SK-N-SH (cell line): ENCODE measurements at regions not wholly inside any gene's neighbourhood (a gene's known extent, or its start where the extent isn't known, plus 50 kb on each side); places are given as distances from the start of the nearest gene placed in this dataset.

ENCODE experiments used
- CTCF ChIA-PET: fragments of 300-600, 350-600 bp; formaldehyde crosslinking; extraction: SDS; loops from one replicate; lab custom pipeline; 2021; lab: Yijun Ruan, JAX
- POLR2A ChIA-PET: fragments of 350-600 bp; sonication (Branson Sonifier 250); formaldehyde crosslinking; extraction: SDS; loops from one replicate; lab custom pipeline; 2020; ENCODE audit warnings: antibody characterized with exemption, inconsistent platforms; lab: Yijun Ruan, JAX
- DNase-seq: peaks from one replicate; pipeline ENCODE4 v3.0.0; 2012
- H2AFZ ChIP-seq: fragments of 200-600 bp; sonication (generic); 2 replicates; pipeline ENCODE4 v1.8.1; 2016; ENCODE audit warnings: antibody characterized with exemption, mild to moderate bottlenecking, low read depth
- H3F3A ChIP-seq: fragments of 200-600 bp; sonication (generic); replicated peaks from 2 replicates; pipeline ENCODE3; 2016; ENCODE audit warnings: antibody characterized with exemption, mild to moderate bottlenecking; ENCODE audit not compliant: insufficient read depth
- H3K27ac ChIP-seq, 2 experiments: fragments of 200-500 bp in 1 of 2; fragments of 200-600 bp in 1 of 2; sonication (Bioruptor generic) in 1 of 2; sonication (generic), shearing (Covaris generic) in 1 of 2; 2 replicates each; pipeline versions ENCODE4 v1.5.1 to v1.6.1; 2014 to 2016; ENCODE audit warnings: low read depth in 2 of 2, inconsistent platforms in 1 of 2, low read length in 1 of 2, mild to moderate bottlenecking in 1 of 2, mixed read lengths in 1 of 2
- H3K27me3 ChIP-seq: fragments of 200-600 bp; sonication (generic), shearing (Covaris generic); 2 replicates; pipeline ENCODE4 v1.6.1; 2016; ENCODE audit warnings: mixed run types; ENCODE audit not compliant: insufficient read depth
- H3K36me3 ChIP-seq, 2 experiments: fragments of 200-500 bp in 1 of 2; fragments of 200-600 bp in 1 of 2; sonication (Bioruptor generic) in 1 of 2; sonication (generic) in 1 of 2; replicated peaks in 1 of 2; 2 replicates each; pipeline versions ENCODE3 to v1.5.1; 2014 to 2016; ENCODE audit warnings: low read length in 1 of 2, mild to moderate bottlenecking in 1 of 2; ENCODE audit not compliant: insufficient read depth in 2 of 2, control insufficient read depth in 1 of 2
- H3K4me1 ChIP-seq, 2 experiments: fragments of 200-500 bp in 1 of 2; fragments of 200-600 bp in 1 of 2; sonication (Bioruptor generic) in 1 of 2; sonication (generic), shearing (Covaris generic) in 1 of 2; 2 replicates each; pipeline versions ENCODE4 v1.5.1 to v1.6.1; 2014 to 2016; ENCODE audit warnings: low read depth in 1 of 2, low read length in 1 of 2, mixed run types in 1 of 2; ENCODE audit not compliant: insufficient read depth in 2 of 2, control insufficient read depth in 1 of 2
- H3K4me2 ChIP-seq: fragments of 200-600 bp; sonication (generic), shearing (Covaris generic); 2 replicates; pipeline ENCODE4 v1.6.1; 2017; ENCODE audit warnings: mixed run types
- H3K4me3 ChIP-seq, 2 experiments: fragments of 200-500 bp in 1 of 2; fragments of 200-600 bp in 1 of 2; sonication (Bioruptor generic) in 1 of 2; sonication (generic), shearing (Covaris generic) in 1 of 2; 2 replicates each; pipeline versions ENCODE4 v1.5.1 to v1.8.1; 2014 to 2016; ENCODE audit warnings: low read depth in 2 of 2, inconsistent platforms in 1 of 2, low read length in 1 of 2, mild to moderate bottlenecking in 1 of 2, mixed read lengths in 1 of 2, moderate library complexity in 1 of 2
- H3K79me2 ChIP-seq: fragments of 200-600 bp; sonication (generic); 2 replicates; pipeline ENCODE4 v1.8.1; 2017; ENCODE audit warnings: mild to moderate bottlenecking; ENCODE audit not compliant: insufficient read depth
- H3K9ac ChIP-seq: fragments of 200-600 bp; sonication (generic); 2 replicates; pipeline ENCODE4 v1.6.1; 2017; ENCODE audit warnings: mixed run types
- H3K9me2 ChIP-seq: fragments of 200-600 bp; sonication (generic); 2 replicates; pipeline ENCODE4 v1.6.1; 2017; ENCODE audit warnings: mixed run types
- H3K9me3 ChIP-seq: fragments of 200-600 bp; sonication (generic); 2 replicates; pipeline ENCODE4 v1.6.1; 2017; ENCODE audit warnings: mixed run types, mild to moderate bottlenecking, moderate library complexity
- H4K20me1 ChIP-seq: fragments of 200-600 bp; sonication (generic); 2 replicates; pipeline ENCODE4 v1.6.1; 2017; ENCODE audit warnings: mild to moderate bottlenecking, mixed run types; ENCODE audit not compliant: insufficient read depth
- CHD2 ChIP-seq: fragments of 150-350 bp; IDR thresholded peaks from 2 replicates; pipeline ENCODE4 v1.6.1; 2018; ENCODE audit warnings: low read length; ENCODE audit not compliant: partially characterized antibody
- CTCF ChIP-seq: fragments of 200-600 bp; sonication (generic); IDR thresholded peaks from 2 replicates; pipeline ENCODE4 v1.6.1; 2017; ENCODE audit warnings: antibody characterized with exemption, mild to moderate bottlenecking, moderate library complexity
- ELF1 ChIP-seq: IDR thresholded peaks from 2 replicates; pipeline ENCODE4 v1.4.0; 2012
- IRF3 ChIP-seq: fragments of 150-350 bp; IDR thresholded peaks from 2 replicates; pipeline ENCODE4 v1.6.1; 2016; ENCODE audit warnings: mild to moderate bottlenecking, low read depth, low read length
- RFX5 ChIP-seq: IDR thresholded peaks from 2 replicates; pipeline ENCODE4 v1.6.1; 2012; ENCODE audit warnings: mild to moderate bottlenecking, improper control_type of control experiment, low read length
- SIN3A ChIP-seq: IDR thresholded peaks from 2 replicates; pipeline ENCODE4 v1.6.1; 2012; ENCODE audit warnings: low read depth, mild to moderate bottlenecking, low read length, moderate library complexity, borderline replicate concordance
- SMC3 ChIP-seq: IDR thresholded peaks from 2 replicates; pipeline ENCODE4 v1.6.1; 2012; ENCODE audit warnings: low read depth, low read length, improper control_type of control experiment
- TAF1 ChIP-seq: IDR thresholded peaks from 2 replicates; pipeline ENCODE4 v1.6.1; 2012; ENCODE audit warnings: low read depth, mild to moderate bottlenecking, low read length, moderate library complexity, borderline replicate concordance
- ZBTB33 ChIP-seq: IDR thresholded peaks from 2 replicates; pipeline ENCODE4 v1.4.0; 2012; ENCODE audit warnings: low read depth, borderline replicate concordance
- WGBS: methylation state at CpG from one replicate; pipeline ENCODE4 v1.1.6; 2017; ENCODE audit warnings: low lambda C conversion rate; 5-methylcytosine and 5-hydroxymethylcytosine counted together
- TF ChIP-seq, protein P1 (sequence below): IDR thresholded peaks from 2 replicates; pipeline ENCODE4 v1.4.0; 2012; ENCODE audit warnings: low read depth, borderline replicate concordance
- TF ChIP-seq, protein P2 (sequence below): IDR thresholded peaks from 2 replicates; pipeline ENCODE4 v1.4.0; 2012; ENCODE audit warnings: low read depth

- ChIA-PET POLR2A (interaction anchor here (0.6 kb wide), 1 partner anchor 557 kb away, joined by 3 read pairs; no protein-coding TSS in a partner anchor), CTCF (interaction anchor here (1.2 kb wide), 1 partner anchor 44 kb away, joined by 4 read pairs; no protein-coding TSS in a partner anchor)
- WGBS = 34% methylated on average over 2 of the region's 2 CpGs
- H2AFZ ChIP-seq = no peak overlapping the region
- no peaks in the 10 kb centered on the region for H3F3A ChIP-seq
- no peaks in the 10 kb centered on the region for H3K79me2 ChIP-seq
- no peaks in the 10 kb centered on the region for H3K9me3 ChIP-seq
- no peak overlapping the region for H3K4me3 ChIP-seq
- no peak overlapping the region for H3K9ac ChIP-seq
- no peak for TF ChIP-seq ZBTB33
- no peak for TF ChIP-seq IRF3
- no peak for TF ChIP-seq CHD2
- no peaks in the 10 kb centered on the region for H3K27me3 ChIP-seq
- no peaks in the 10 kb centered on the region for H4K20me1 ChIP-seq
- H3K36me3 ChIP-seq = no peaks in the 10 kb centered on the region
- DNase-seq = no peak
- H3K9me2 ChIP-seq = no peaks in the 10 kb centered on the region
- H3K27ac ChIP-seq = no peak overlapping the region
- no peaks in the 10 kb centered on the region for H3K4me1 ChIP-seq
- H3K4me2 ChIP-seq = no peak overlapping the region
Measured at GRCh38 chr6:100988391-100988984, 107.4 kb upstream of the ASCC3 start.

DNA sequence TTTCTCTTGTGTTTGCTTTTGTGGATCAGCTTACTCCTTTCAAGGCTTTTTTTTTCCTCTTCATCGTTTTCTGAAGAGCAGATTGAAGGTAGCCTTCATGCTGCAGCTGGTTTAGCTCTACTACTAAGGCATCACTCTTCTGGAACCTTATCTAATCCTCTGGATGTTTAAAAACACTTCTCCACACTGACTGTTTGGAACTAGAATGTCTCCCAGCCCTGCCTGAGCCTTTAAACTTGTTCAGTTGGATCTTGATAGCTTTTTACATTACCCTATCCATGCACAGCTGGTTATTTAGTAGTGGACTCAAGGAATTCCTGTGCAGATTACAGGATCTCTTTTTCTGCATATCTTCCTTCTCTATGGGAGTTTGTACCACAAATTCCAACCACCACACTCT lies 108.9 kb upstream of the ASCC3 start:
- WGBS = 8% methylated on average over 1 of the region's 1 CpG
- Histone ChIP-seq H3K27me3 (no peaks in the 10 kb centered on the region), H3K9ac (no peak overlapping the region)
- TF ChIP-seq CTCF = no peak
- TF ChIP-seq, all 33 proteins: peak for 0
- no peaks in the 10 kb centered on the region for H3K9me2 ChIP-seq
- H3K4me3 ChIP-seq = no peak overlapping the region
- H3K36me3 ChIP-seq = no peaks in the 10 kb centered on the region
- H3K9me3 ChIP-seq = no peaks in the 10 kb centered on the region
- ChIA-PET CTCF (no interaction called here), POLR2A (no interaction called here)
- no peaks in the 10 kb centered on the region for H3K79me2 ChIP-seq
- DNase-seq = no peak
- no peaks in the 10 kb centered on the region for H3F3A ChIP-seq
- H3K4me1 ChIP-seq = no peaks in the 10 kb centered on the region
- no peak overlapping the region for H3K27ac ChIP-seq
- no peaks in the 10 kb centered on the region for H4K20me1 ChIP-seq
- no peak overlapping the region for H2AFZ ChIP-seq
- H3K4me2 ChIP-seq = no peak overlapping the region

DNA sequence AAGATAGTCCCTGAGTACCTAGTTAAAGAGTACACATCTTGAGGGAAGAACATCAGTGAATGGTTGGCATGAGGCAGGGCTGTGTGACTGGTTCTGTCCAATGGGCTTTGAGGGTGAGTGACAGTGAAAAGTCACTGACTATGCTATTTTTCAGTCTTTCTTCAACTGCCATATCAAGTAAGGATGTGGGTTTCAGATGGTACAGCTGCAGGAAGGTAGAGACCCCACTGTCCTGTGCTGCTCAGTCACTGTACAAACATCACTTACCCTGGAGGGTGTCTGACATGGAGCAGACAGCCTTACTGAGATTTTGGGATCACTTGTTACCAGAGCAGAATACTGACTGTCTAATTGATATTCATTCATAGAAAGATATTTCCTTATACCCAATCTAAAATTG lies 115.3 kb upstream of the ASCC3 start:
- POLR2A ChIA-PET = no interaction called here
- Histone ChIP-seq H3K79me2 (no peaks in the 10 kb centered on the region), H3K9me3 (no peaks in the 10 kb centered on the region), H3K9ac (no peak overlapping the region), H3F3A (no peaks in the 10 kb centered on the region), H3K36me3 (no peaks in the 10 kb centered on the region)
- no peak for DNase-seq
- TF ChIP-seq SMC3 (no peak), SIN3A (no peak), RFX5 (no peak), TAF1 (no peak), ELF1 (no peak)
- TF ChIP-seq, protein P1, sequence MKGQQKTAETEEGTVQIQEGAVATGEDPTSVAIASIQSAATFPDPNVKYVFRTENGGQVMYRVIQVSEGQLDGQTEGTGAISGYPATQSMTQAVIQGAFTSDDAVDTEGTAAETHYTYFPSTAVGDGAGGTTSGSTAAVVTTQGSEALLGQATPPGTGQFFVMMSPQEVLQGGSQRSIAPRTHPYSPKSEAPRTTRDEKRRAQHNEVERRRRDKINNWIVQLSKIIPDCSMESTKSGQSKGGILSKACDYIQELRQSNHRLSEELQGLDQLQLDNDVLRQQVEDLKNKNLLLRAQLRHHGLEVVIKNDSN = no peak
- TF ChIP-seq, protein P2, sequence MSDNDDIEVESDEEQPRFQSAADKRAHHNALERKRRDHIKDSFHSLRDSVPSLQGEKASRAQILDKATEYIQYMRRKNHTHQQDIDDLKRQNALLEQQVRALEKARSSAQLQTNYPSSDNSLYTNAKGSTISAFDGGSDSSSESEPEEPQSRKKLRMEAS = no peak
- TF ChIP-seq, all 33 proteins: peak for 0
- H2AFZ ChIP-seq = no peak overlapping the region
- H3K4me1 ChIP-seq = no peaks in the 10 kb centered on the region
- no peaks in the 10 kb centered on the region for H4K20me1 ChIP-seq
- H3K9me2 ChIP-seq = no peaks in the 10 kb centered on the region
- no peak overlapping the region for H3K4me2 ChIP-seq
- no peaks in the 10 kb centered on the region for H3K27me3 ChIP-seq
- CTCF ChIA-PET = no interaction called here
- H3K4me3 ChIP-seq = no peak overlapping the region
- no peak overlapping the region for H3K27ac ChIP-seq
